GM12873 (cell line): ENCODE measurements at regions not wholly inside any gene's neighbourhood (a gene's known extent, or its start where the extent isn't known, plus 50 kb on each side); places are given as distances from the start of the nearest gene placed in this dataset.
A peak's percentile ranks its signal among the peaks of the same experiment; 100 is the strongest.

ENCODE experiments used
- TF ChIP-seq, protein P1 (sequence below): IDR thresholded peaks from 2 replicates; pipeline ENCODE4 v1.5.1; 2012; ENCODE audit warnings: low read depth, mild to moderate bottlenecking, moderate library complexity, low read length, control low read depth; ENCODE audit not compliant: insufficient read depth; ENCODE audit errors: missing control alignments

DNA sequence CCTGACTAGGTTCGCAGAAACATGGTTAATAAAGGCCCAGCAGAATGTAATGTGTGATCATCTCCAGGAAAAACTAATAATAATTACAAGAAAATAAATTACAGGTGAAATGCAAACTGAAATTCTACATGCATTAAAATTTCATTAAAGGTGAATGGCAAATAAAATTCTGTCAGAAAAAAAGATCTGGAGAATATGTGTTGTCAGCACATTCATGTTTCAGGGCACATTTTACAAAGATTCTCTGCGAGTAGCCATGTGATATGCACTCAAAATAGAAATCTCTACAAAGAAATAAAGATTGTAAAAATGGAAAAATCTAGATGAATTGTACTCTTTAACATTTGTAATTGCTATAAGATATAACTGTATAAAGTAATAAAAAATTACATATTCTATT, 765.2 kb downstream of the TMEM121 start:
- TF ChIP-seq, protein P1, sequence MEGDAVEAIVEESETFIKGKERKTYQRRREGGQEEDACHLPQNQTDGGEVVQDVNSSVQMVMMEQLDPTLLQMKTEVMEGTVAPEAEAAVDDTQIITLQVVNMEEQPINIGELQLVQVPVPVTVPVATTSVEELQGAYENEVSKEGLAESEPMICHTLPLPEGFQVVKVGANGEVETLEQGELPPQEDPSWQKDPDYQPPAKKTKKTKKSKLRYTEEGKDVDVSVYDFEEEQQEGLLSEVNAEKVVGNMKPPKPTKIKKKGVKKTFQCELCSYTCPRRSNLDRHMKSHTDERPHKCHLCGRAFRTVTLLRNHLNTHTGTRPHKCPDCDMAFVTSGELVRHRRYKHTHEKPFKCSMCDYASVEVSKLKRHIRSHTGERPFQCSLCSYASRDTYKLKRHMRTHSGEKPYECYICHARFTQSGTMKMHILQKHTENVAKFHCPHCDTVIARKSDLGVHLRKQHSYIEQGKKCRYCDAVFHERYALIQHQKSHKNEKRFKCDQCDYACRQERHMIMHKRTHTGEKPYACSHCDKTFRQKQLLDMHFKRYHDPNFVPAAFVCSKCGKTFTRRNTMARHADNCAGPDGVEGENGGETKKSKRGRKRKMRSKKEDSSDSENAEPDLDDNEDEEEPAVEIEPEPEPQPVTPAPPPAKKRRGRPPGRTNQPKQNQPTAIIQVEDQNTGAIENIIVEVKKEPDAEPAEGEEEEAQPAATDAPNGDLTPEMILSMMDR, result no peak

DNA sequence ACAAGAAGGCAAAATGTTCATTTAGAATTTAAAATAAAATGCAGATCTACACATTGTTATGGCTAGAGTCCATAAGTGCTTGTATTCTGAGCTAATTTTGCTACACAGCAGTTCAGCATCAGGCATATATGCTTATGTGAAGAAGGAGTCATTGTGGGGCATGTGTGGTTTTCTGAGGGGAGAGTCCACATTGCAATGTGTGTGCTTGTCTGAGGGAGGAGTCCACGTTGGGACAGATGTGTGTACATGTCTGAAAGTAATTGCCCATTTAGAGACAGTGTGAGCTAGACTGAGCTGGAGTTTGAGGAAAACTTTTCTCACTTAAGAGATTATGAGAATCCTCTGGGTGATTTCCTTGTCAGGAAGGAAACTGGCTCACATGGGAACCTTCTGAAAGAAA, 767.9 kb downstream of the TMEM121 start:
- TF ChIP-seq, protein P1, result no peak

DNA sequence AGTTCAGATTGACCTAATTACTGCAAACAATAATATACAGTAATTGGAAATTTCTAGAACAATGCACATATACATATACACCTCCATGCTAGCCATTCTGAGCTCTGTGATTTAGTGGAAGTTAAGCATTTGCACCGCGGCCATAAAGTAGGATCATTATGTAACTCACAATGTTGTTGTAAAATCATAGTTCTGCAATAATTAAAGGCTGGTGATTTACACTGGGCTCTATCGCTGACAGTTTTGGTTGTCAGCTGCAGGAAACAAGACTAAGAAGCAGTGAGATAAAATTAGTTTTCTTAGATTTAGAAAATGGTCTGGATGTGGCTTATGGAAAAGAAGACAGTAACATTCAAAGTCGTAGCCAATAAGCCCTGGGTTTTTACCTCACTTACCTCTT, 776.3 kb downstream of the TMEM121 start:
- TF ChIP-seq, protein P1, result no peak

DNA sequence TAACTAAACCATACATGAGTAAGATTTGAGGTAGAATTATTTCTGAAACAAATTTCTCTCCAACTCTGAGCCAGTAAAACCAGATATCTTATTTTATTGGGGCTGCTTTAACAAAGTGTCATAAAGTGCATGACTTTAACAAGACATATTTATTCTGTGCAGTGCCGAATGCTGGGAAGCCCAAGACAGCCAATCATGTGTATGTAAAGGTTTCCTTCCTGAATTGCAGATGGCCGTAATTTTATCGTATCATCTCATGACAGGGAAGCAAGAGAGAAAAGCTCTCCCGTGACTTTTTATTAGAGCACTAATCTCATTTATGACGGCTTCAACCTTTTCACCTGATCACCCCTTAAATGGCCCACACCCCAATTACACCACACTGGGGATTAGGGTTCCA, 777.9 kb downstream of the TMEM121 start:
- TF ChIP-seq, protein P1, result no peak

DNA sequence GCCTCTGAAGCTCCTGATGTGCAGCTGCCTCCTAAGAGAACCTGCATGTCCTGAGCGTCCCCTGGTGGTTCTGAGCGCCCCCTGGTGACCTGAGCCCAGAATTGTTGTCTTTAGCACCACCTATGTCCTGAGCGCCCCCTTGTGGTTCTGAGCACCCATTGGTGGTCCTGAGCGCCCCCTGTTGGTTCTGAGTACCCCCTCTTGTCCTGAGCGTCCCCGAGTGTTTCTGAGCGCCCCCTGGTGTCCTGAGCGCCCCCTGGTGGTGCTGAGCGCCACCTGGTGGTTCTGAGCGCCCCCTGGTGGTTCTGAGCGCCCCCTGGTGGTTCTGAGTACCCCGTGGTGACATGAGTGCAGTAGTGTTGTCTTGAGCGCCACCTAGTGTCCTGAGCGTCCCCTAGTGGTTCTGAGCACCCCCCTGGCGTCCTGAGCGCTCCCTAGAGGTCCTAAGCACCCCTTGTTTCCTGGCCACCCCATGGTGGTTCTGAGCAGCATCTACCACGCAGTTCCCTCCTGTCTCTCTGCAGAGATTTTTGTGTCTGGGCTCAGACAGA, 782.5 kb downstream of the TMEM121 start:
- TF ChIP-seq, protein P1, result peak; percentile 99

DNA sequence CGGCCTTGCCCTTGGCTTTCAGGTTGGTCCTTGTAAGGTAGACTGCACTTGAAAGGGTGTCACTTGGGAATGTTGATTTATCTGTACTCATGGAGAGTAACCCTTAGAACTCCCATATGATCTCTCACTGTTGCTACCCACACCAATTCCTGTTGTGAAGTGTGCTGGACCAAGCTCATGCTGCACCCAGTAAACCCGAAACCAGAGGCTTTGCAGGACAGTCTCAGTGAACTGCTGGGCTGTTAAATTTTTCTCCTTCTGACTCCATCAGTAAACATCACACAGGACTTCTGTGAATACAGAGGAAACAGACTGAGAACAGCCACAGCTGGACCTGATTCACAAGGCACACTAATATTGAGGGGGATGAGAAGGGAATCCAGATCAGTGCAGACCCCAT, 783.0 kb downstream of the TMEM121 start:
- TF ChIP-seq, protein P1, result no peak

DNA sequence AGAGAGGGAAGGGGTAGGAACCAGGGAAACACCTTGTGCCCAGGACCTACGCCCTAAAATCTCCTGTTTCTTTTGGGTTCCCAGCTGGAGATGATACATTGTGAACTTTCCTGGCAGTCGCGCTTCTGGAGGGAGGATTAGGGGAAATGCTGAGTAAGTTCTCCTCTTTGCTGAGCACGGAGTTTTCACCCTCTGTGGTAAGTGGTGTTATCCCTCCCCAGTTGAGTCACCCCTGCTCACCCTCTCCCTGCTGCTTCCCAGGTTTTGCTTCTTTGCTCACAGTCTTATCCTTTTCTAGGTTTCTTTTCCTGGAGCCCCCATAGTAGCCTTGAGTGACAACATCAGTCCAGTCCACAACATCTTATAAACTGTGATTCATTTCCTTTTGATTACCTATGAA, 789.1 kb downstream of the TMEM121 start:
- TF ChIP-seq, protein P1, result no peak

DNA sequence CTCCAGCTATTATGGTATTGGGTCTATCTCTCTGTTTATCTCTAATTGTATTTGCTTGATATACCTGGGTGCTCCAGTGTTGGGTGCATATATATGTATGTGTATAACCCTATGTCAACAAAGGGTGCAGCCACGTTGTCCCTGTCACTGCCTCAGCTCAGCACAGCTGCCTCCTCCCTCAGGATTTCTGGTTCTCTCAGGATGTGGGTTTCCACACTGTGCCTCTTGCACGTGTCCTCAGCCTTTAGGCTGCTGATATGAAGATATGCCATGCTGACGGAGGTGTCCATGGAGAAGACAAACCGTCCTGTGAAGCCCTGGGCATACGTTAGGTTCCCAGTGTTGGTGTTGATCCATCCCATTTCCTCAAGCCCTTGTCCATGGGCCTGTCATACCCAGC, 791.2 kb downstream of the TMEM121 start:
- TF ChIP-seq, protein P1, result no peak
